HG03469 (cell line): ENCODE measurements at regions not wholly inside any gene's neighbourhood (a gene's known extent, or its start where the extent isn't known, plus 50 kb on each side); places are given as distances from the start of the nearest gene placed in this dataset.

ENCODE experiments used
- ATAC-seq: cut with Tn5 transposase; IDR thresholded peaks from one replicate; pipeline ENCODE4 v1.9.1; 2021; ENCODE audit warnings: mild to moderate bottlenecking, moderate library complexity, moderate number of reproducible peaks; ENCODE audit not compliant: unreplicated experiment

DNA sequence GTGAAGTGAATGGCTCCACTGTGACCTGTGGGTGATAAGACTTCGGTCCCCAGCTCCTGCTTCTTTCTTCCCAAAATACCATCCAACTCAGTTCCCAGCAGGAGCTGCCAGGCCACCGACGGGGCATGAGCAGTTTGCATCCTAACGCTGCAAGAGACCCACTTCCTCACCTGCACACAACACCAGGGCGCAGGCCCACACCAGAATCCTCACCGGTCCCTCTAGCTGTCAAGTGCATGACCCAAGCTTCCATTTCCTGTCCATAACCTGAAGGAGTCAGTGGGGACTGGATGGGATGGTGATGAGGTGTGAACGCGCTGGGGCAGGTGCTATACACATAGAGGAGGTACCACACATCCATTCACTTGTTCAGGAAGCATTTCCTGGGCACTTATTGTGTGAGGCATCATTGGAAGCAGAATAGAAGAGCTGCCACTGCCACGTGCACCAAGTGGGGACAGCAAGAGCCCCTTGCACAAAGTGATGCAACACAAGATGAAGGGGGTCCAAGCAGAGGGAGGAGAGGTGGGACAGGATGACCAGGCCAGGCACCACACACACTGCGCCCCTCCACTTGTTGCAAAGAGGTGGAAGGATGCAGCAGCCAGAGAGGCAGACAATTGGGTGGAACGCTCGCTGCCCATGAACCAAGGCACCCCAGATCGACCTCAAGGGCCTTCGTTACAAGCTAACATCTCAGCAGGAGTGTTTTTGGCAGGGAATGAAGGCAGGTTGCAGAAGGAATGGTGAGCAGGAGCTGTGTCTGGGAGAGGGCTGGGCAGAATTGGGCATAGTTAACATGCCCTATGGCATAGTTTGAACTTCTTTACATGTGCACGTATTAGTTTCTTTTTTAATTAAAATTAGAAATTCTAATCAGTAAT lies 605.8 kb upstream of the MGMT start:
- ATAC-seq: no peak

DNA sequence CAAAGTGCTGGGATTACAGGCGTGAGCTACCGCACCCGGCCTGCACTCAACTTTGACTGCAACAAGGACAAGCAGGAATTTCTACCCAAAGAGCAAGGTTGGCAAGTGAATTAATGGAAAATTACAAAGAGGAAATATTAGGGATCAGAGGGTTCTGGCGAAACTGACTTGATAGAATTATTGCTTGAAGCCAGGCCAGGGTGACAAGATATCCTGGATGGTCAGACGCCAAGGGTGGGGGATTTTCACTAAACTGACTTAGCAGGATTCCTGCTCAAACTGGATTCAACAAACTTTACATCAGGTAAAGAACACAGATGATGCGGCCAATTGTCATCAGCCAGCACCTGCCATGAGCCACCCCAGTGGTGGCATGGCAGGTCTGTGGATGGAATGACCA lies 603.6 kb upstream of the MGMT start:
- ATAC-seq: no peak

DNA sequence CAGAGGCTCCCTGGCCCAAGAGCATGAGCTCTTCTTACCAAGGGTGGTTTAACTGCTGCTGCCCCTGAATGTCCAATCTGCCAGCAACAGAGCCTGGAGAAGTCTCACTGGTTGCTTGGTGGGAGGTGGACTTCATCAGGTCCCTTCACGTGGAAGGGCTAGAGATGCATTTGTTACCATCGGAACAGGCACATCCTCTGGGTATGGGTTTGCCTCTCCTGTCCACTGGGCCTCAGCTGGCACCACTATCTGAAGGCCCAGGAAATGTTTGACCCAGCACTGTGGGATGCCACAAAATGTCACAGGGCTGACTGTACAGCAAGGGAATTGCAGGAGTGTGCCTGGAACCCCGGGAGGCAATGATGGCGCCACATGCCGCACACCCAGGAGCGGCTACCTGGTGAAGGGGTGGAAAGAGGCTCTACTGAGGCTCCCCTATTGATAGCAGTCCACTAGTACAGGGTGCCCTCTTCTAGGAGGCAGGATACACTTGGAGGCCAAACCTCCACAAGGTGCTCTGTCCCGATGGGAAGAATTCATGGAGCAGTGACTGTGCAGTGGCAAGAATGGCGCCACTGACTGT lies 603.1 kb upstream of the MGMT start:
- ATAC-seq: no peak

DNA sequence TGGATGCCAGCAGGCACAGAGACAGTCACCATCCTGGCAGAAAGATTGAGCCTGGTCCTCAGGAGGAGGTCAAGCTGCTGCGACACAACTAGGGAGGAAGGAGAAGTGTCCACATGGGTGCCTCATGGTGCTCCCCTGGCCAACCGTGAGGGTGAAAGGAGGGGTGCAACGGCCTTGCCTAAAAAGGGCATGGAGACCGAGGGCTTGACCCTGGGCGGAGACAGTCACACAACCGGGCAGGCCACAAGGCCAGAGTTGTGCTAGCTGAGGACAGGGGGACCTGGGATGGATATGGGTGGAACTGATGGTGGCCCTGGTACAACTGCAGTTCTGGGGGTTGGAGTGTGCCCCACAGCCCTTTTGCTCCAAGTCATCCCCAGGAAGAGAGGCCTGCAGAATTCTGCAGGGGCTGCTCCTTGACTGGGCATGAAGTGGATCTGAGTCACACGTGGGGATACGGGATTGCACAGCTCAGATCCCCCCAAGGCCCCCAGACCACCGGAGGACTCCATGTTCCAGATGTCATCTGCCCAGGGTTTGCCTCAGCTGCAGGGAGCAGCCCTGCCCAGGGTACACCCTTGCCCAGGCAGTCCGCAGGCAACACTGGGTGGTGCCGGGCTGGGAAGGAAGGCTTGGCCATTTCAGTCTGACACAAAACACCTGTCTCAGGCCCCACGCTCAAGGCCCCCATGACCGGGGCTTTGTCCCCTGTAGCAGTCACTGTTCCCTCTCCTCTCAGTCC lies 602.3 kb upstream of the MGMT start:
- ATAC-seq: no peak

DNA sequence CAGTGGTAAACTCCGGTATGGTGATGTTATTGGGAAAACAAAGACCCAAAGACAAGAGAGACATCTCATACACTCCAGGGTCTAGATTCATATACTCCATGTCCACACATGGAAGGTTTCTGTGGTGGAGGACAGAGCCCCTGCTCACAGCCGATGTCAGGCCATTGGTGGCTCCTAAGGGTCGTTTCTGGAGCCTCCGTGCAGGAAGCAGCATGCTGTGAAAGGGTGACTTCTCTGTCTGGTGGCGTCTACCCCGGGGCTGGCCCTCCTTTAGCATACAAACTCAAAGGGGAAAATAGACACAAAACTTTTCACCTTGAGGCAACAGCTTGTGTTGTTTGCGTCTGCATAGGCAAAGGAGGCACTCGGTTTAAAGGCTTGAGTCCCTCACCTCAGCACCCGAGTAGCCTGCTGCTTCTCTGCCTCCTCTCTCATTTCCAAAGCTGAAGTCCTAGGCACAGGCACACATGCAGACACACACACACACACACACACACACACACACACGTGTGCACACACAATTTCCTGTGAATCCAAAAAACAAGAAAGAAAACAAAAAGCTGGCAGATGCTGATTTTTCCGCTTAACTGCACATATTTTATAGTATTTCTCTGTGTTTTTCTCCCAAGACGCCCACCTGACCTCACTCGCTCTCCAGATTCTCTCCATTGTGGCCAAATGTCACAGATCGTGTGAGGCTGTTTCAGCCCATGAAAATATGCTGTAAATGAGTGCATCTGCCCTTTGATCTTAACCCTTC lies 601.4 kb upstream of the MGMT start:
- no peak for ATAC-seq

DNA sequence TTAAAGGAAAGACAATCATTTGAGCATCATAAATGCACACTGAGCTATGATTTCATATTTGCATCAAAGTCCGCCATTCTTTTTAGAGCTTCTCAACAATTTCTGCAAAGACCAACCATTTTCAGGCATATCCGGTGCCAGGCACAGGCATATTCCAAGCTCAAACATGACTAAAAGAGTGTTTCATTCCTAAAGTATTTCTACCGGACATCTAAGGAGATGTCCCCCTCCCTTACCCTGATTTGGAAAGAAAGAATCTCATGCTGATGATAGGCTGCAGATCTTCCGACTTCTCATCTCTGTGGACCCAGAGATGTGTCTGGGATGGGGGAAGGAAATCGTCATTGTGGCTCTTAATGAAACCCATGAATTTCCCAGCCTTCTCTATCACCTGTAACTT lies 600.5 kb upstream of the MGMT start:
- ATAC-seq: no peak

DNA sequence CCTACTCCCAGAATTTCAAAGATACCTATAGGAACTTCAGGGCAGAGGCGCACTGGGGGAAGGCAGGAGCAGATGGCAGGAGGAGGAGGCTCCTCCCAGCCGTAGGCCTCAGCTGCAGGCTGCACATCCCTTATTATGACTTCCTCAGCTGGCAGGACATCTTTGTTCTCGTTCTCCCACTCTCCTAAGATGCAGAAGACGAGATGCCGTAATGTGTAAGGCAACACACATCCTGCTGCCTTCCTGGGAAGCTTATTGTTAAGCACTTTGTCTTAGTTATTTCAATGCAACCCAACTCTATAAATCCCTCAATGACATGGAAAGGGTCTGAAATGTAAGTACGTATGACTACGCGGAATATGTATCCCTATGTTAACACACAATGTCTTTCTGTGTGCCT lies 599.8 kb upstream of the MGMT start:
- no peak for ATAC-seq

DNA sequence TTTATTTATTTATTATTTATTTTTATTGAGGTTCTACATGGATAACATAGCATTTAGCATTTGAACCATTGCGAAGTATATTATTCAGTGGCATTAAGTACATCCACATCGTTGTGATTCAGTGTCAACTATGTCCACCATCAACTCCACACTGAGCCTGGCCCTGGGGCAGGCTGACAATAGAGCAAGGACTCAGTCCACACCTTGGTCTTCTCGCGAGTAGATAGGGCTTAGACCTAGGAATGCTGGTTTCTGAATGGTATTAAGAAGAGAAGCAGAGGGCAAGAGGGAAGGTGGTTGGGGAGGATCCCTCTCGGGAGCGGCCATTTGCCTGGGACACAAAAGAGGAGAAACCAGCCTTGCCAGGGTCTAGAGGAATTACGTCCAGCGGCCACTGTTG lies 599.2 kb upstream of the MGMT start:
- ATAC-seq: no peak

DNA sequence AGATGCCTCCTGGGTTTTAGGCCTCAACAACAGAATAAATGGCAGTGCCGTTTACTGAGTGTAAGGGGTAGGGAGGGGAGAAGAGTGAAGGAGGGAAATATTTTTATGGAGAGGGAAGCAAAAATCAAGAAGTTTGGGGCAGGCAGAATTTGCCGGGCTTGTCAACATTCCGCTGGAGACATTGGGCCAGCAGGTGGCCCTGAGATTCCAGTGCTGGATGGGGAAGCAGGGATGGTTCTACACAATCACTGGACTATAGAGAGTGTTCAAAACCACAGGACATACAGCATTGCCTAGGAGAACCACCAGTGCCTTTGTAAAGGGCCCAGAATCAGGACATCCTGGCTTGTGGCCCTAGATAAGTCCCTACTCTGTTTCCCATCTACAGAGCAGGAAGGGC lies 598.6 kb upstream of the MGMT start:
- ATAC-seq: no peak

DNA sequence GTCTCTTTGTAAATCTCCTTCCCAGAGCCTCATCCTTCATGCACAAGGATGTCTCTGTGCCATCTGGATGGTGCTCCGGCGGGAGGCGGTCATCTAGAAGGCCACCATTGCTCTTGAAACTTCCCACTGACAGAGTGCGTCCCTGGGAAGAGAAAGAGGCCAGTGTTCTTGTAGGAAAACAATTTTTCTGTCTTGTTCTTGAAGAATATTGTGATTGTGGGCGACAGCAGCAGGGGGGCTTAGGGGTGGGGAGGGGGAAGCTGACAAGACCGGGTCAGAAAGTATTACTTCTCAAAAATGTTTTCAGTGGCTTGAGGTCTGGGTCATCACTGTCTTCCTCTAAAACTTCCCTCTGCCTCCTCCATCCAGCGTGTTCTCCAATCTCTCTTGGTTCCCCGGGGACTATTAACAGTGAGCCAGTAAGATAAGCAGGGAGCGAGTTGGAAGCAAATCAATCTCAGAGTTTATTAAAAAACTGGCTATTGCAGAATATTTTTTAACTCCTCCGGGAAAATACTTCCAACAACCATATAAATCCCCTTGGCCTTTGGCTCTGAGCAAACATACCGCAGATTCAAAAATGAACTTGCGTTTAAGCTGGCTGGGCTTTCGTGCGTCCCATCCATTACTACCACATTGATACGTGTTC lies 597.8 kb upstream of the MGMT start:
- ATAC-seq: no peak

DNA sequence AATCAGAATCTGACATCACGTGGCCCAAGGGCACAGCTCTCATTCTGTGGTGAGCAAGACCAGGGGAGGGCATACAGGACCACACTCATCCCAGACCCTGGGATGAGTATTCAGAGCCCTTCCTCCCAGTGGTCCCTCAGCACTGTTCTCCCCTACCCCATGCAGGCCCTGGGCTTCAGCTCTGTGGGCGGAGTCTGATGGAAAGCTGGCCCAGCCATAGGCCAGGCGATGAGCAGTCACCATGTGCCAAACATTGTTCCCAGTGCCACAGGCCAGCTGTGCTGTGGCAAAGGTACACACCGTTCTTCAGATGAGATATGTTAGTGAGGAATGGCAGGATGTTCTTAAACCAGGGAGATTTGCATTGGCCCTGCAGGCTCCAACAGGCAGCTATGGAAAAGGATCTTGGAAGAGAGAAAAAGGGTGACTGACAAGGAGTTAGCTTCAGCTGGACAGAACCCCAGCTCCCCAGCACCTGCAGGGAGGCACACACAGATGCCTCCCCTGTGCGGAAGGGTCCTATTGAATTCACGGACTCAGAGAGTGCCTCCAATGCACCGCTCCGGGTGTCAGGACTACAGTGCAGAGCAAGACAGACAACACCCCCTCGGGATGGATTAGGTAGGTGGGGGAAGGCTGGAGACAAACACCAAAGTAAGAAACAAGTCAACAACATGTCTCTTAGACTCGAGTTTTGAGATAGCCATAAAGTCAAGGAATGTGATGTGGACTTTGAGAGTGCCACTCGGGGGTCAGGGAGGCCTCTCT lies 596.0 kb upstream of the MGMT start:
- no peak for ATAC-seq

DNA sequence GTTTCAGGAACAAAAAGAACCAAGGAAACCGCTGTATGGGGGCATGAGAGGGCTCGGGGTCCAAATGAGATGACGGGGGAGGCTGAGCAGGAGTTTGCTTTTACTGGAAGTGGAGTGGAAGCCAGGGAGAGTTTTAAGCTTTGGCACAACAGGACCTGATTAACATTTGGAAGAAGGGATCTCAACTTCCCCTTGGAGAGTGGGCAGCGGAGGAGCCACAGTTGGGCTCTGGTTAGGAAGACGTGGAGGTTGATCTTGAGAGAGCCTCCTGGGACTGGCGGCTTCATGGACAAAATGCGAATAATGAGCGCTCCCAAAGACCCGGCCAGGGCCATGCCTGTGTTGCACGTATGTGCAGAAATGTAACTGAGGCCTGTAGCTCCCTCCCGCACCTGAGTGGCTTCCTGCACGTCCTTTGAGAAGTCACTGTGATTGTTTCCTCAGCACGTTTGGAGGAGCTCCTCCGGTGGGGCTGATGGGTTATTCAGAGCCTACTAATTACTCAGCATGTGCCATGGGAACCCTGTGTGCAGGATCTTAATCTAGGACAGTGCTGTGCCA lies 595.3 kb upstream of the MGMT start:
- no peak for ATAC-seq

DNA sequence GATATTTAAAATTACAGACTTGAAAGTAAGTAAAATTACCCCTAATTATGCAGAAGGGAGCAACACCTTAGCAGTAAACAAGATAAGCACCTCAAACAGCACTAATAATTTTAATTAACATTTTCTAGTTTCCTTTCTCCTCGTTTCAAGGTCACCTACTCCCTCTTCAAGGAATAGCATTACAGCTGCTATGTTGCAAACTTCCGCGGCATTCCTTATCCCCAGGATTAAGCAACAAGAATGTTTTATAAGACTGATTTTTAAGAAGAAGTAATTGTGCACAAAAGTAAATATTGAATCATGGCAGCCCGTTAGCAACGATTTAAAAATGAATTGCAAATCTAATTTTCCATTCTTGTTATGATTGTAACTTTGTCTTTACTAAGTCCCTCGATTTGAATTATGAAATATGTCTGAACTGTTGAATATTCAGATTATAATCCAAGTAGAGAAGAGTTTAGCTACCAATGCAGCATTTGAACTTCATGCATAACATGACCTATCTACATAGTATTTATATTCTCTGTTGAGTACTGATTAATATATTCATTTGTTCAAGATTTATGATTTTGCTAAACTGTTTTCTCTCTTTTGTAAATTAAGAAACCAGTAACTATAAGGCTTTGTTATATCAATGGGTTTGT lies 593.5 kb upstream of the MGMT start:
- ATAC-seq: no peak

DNA sequence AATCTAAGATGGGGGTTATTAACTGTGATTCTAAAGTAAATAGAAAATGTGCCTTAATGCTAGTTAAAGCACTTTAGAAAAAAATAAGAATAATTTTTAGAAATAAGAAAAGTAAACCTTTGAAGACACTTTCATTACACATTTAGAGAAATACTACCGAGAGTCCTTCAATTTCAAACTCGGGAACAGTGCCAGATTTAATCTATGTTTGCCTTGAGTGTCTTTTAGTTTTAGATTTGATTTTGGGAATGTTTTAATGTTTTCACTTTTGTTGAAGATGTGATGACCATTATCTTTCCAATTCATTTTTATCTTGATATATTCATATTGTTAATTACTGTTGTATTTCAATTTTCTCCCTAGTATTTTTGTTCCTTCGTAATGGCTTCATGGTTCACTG lies 592.7 kb upstream of the MGMT start:
- no peak for ATAC-seq

DNA sequence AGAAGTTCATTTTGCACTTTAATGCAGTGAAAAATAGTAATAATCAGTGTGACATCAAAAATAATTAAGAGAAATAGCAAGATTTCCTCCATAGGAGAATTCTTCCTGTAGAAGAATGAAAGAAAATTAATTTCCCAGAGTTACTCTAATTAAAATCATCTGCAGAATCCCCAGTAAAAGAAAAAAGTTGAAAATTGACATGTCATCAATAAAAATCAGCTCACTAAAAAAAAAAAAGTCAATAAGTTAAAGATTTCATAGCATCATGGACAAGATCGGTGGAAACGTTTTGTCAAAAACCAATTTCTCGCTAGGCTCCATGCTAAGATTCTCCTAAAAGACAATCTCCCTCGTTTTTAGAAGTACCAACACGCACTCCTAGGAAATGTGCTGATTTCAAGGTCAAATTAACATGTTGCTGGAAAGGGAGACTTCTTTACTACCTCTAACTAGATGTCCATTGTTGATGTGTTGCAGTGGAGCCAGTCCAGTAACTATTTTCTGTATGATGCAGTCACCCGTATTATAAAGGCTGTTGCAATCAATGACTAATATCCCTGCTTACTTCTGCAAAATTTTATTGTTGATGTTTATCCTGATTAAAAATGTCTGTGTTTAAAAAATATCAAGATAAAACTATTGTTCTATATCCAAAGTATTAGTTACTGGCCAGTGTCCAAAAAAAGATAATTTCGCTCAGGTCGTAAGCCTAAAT lies 591.9 kb upstream of the MGMT start:
- no peak for ATAC-seq

DNA sequence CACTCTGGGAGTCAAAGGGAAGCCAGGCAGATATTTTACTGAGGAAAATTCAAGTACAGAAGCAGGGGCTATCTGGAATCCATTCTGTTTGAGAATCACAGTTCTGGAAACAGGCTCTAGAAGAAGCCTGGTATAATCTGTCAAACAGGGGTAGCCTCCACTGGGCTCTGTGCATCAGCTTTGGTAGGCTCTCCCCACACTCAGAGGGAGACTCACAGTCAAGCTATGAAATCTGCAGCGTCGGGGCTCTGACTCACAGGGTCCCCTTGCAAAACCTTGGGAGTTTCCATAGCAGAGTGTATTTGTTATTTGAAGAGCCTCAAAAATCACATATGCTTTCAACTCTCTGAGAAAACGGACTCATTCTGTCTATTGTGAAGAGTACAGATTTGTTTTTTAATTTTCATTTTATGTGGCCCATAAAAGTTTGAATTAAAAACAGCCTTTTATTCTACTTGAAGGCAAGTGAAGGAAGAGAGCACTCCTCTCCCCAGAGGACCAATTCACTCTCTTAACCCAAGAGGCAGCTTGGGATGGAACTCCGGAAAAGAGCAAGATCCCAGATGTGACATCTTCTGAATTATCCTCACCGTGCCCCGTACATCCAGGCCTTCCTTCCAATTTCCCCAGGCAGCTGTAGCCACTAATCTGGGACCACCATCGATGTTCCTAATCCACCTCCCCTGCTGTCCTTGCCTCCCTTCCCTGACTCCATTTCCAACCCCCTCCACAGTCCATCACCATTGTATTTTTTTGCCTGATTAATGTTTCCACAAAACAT lies 590.9 kb upstream of the MGMT start:
- no peak for ATAC-seq

DNA sequence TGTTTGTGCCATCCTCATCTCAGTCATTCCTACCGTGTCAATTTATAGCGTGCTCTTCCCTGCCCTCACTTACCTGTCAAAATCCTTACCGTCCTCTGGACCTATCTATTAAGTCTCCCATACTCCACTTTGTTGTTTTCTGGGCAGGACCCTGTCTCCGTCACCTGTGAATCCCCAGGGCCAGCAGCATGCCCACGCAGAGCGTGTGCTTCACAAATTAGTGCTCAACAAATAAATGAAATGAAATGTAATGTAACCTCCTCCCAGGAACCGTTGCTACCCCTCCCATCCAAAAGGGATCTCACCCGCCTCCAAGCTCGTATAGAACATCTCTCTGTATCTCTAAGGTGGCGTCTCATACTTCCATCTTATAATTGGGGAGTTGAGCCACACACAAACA lies 589.9 kb upstream of the MGMT start:
- ATAC-seq: no peak

DNA sequence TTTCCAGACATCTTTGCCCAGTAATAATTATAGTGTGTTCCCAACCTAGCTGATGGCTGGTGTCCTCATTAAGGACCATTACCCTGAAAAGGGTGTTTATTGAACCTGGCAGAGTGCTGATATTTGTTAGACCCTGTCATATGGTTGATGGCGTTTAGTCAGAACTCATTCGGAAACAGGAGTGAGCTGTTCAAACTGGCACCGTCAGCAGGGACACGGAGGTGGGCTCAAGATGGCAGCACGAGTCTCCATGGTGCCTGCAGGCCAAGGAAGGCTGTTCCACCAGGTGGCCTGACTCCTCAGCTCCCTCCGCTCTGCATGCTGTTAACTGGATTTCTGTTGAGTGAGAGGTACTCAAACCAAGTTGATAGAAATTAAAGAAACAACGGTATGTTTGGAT lies 589.1 kb upstream of the MGMT start:
- no peak for ATAC-seq
